ENCODE measurements at regions not wholly inside any gene's neighbourhood (a gene's known extent, or its start where the extent isn't known, plus 50 kb on each side); places are given as distances from the start of the nearest gene placed in this dataset.
"Not testable (repeated sequence)": the region's sequence is repeated elsewhere in the genome, so short reads cannot be mapped to it uniquely, and the experiment has no call there.

GRCh38 chr12:3409662-3410061 lies 81.3 kb upstream of the PRMT8 start:
- ChIA-PET CTCF (interaction anchor here (0.5 kb wide), 1 partner anchor 71 kb away, joined by 3 read pairs; no protein-coding TSS in a partner anchor), POLR2A (no interaction called here)
- Mint-ChIP-seq H3K27ac (no peak overlapping the region), H3K27me3 (peaks cover 6% of the 10 kb centered on the region), H3K4me3 (no peak overlapping the region), H3K36me3 (ENCODE audit: low read depth) (no peaks in the 10 kb centered on the region), H3K4me1 (no peaks in the 10 kb centered on the region), H3K9me3 (ENCODE audit: low read depth) (peaks cover 33% of the 10 kb centered on the region)
- intact Hi-C loops (cut with DNase I, micrococcal nuclease) = no loop called here
- ATAC-seq = no peak
- no peak for DNase-seq

DNA sequence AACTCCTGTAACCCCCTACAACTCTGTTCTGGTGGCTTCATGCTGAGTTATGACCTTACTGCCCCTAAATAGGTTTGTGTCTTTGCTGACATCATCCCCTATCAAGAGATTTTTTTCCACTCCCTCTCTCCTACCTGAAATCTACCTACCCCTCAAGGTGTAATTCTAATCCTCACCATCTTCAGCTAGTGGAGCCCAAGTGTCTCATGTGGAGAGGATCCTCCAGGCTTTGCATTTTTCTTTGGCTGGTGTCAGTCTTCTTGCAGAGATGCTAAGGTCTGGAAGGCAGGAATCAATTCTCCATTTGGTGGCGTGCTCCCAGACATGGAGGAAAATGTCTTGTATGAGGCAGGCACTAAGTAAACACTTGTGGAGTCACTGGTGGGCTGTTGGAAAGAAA lies 74.8 kb upstream of the PRMT8 start:
- H3K4me1 Mint-ChIP-seq = no peaks in the 10 kb centered on the region
- peaks cover 12% of the 10 kb centered on the region for H3K27me3 Mint-ChIP-seq
- H3K4me3 Mint-ChIP-seq = no peak overlapping the region
- ATAC-seq (no peak), DNase-seq (no peak)
- H3K27ac Mint-ChIP-seq = no peak overlapping the region
- ChIA-PET CTCF (no interaction called here), POLR2A (no interaction called here)
- no peaks in the 10 kb centered on the region for H3K9me3 Mint-ChIP-seq (ENCODE audit: low read depth)
- intact Hi-C loops (cut with DNase I, micrococcal nuclease) = no loop called here
- H3K36me3 Mint-ChIP-seq (ENCODE audit: low read depth) = no peaks in the 10 kb centered on the region

DNA sequence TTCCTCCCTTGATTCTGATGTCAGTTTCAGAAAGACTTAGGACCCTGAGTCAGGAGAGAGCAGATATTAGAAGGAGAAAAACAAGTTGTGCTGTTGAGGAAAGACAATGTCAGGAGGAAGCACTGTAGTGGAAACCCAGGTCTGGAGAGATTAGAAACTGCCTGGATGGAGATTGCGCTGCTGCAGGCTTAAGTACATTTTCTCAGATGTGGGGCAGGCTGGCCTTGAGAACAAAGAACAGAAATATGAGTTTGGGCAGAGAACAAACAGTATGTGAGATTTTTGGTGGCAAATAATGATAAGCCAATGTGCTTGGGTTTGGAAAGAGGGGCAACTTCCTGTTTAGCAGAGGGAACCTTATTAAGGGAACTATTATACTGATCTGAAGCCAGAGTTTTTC lies 74.3 kb upstream of the PRMT8 start:
- Mint-ChIP-seq H3K27ac (no peak overlapping the region), H3K9me3 (ENCODE audit: low read depth) (no peaks in the 10 kb centered on the region), H3K4me3 (no peak overlapping the region), H3K27me3 (peaks cover 12% of the 10 kb centered on the region), H3K4me1 (no peaks in the 10 kb centered on the region), H3K36me3 (ENCODE audit: low read depth) (no peaks in the 10 kb centered on the region)
- no peak for DNase-seq
- ATAC-seq = no peak
- ChIA-PET POLR2A (no interaction called here), CTCF (interaction anchor here (1.0 to 1.3 kb wide), 2 partner anchors 9 to 42 kb away, joined by 3 to 4 read pairs; no protein-coding TSS in a partner anchor)
- intact Hi-C loops (cut with DNase I, micrococcal nuclease) = no loop called here

DNA sequence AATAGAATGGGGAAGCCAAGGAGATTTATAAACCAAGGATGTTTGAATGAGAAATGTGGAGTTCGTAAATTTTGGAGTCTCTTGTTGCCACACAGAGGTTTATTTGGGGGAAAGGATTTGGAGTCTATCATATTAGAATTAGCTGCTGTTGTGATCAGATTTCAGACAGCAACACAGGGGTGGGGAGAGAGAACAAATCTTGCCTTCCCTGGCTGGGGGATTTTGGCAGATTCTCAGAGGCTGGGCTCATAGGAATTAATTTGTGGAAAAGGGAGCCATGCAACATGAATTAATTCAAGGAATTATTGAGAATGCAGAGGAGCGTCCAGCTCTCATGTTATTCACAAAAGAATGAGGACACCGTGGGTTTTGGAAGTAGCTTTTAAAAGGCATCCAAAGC lies 73.9 kb upstream of the PRMT8 start:
- no peak for ATAC-seq
- ChIA-PET CTCF (interaction anchor here (1.0 to 1.3 kb wide), 2 partner anchors 9 to 42 kb away, joined by 3 to 4 read pairs; no protein-coding TSS in a partner anchor), POLR2A (no interaction called here)
- H3K27ac Mint-ChIP-seq = no peak overlapping the region
- no peak overlapping the region for H3K4me3 Mint-ChIP-seq
- H3K36me3 Mint-ChIP-seq (ENCODE audit: low read depth) = no peaks in the 10 kb centered on the region
- no peaks in the 10 kb centered on the region for H3K9me3 Mint-ChIP-seq (ENCODE audit: low read depth)
- H3K4me1 Mint-ChIP-seq = no peaks in the 10 kb centered on the region
- peaks cover 12% of the 10 kb centered on the region for H3K27me3 Mint-ChIP-seq
- intact Hi-C loops (cut with DNase I, micrococcal nuclease) = no loop called here
- no peak for DNase-seq

DNA sequence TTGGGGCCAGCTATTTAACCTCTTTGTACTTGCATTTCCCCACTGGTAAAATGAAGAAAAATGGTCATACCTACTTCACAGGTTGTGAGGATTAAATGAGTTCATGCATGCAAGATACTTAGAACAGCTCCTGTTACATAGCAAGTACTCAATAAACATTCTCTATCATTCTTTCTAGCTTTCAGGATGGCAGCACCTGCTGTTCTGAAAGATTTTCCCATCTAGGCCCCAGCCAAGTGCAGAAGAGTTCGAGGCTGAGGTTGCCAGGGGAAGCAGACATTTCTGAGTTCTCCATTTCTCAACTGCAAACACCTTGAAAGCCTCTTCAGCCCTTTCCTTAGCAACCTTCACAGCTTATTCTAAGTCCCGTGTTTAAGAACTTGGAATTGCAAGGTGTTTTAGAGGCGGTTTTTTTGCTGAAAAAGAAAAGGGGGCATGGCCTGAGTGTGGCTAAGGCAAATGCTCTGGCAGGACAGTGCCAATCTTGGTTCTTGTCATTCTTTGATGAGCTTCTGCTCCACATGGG lies 73.0 kb upstream of the PRMT8 start:
- Mint-ChIP-seq H3K36me3 (ENCODE audit: low read depth) (no peaks in the 10 kb centered on the region), H3K4me3 (no peak overlapping the region), H3K9me3 (ENCODE audit: low read depth) (no peaks in the 10 kb centered on the region), H3K27ac (no peak overlapping the region), H3K4me1 (no peaks in the 10 kb centered on the region), H3K27me3 (peaks cover 12% of the 10 kb centered on the region)
- ATAC-seq (no peak), DNase-seq (no peak)
- intact Hi-C loops (cut with DNase I, micrococcal nuclease) = no loop called here
- ChIA-PET POLR2A (no interaction called here), CTCF (interaction anchor here (0.7 to 1.3 kb wide), 3 partner anchors 24 to 45 kb away, joined by 3 to 4 read pairs (median 3); no protein-coding TSS in a partner anchor)

DNA sequence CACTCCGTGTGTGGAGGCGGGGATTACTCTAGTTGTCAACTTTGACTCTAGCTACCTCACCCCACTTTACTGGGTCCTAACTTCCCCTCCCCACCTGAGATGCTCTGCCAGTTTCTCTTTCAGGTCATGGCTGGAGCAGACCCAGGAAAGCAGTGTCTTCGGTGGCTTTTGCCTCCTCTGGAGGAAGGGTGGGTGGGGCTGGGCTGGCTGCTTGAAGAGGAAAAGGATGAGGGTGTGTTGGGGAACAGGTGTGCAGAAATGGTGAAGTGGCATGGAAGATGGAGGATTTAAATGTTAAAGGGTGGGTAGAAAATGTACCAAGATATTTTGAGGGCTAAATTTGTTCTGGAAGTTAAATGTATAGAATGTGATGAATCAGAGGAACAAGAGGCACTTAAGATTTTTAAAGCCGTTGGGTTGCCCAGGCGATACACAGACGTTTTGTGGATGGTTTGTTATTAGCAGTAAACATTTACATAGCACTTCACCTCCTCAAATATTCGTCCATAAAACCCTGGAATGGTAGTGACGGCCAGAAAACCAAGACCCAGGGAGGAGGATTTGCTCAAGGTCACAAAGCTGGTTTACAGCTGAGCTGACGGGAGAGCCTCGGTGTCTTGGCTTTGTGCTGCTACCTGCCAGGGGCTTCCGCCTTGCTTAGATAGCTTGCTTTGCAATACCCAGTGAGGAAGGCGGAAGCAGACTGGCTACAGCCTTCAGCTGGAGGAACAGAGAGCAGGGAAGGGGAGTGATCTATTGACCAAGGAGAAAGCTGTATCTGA lies 72.2 kb upstream of the PRMT8 start:
- Mint-ChIP-seq H3K27me3 (peaks cover 7% of the 10 kb centered on the region), H3K9me3 (ENCODE audit: low read depth) (no peaks in the 10 kb centered on the region), H3K36me3 (ENCODE audit: low read depth) (no peaks in the 10 kb centered on the region), H3K4me3 (no peak overlapping the region), H3K27ac (no peak overlapping the region), H3K4me1 (no peaks in the 10 kb centered on the region)
- DNase-seq = no peak
- intact Hi-C loops (cut with DNase I, micrococcal nuclease) = no loop called here
- ChIA-PET CTCF (interaction anchor here (0.7 kb wide), 1 partner anchor 23 kb away, joined by 3 read pairs; no protein-coding TSS in a partner anchor), POLR2A (no interaction called here)
- no peak for ATAC-seq

- Mint-ChIP-seq H3K4me1 (no peaks in the 10 kb centered on the region), H3K9me3 (ENCODE audit: low read depth) (no peaks in the 10 kb centered on the region), H3K4me3 (no peak overlapping the region), H3K27ac (no peak overlapping the region), H3K36me3 (ENCODE audit: low read depth) (no peaks in the 10 kb centered on the region), H3K27me3 (peaks cover 7% of the 10 kb centered on the region)
- intact Hi-C loops (cut with DNase I, micrococcal nuclease) = no loop called here
- no peak for DNase-seq
- CTCF ChIA-PET = no interaction called here
- ATAC-seq = no peak
- POLR2A ChIA-PET = no interaction called here
Observed at GRCh38 chr12:3419558-3419957, 71.4 kb upstream of the PRMT8 start.

DNA sequence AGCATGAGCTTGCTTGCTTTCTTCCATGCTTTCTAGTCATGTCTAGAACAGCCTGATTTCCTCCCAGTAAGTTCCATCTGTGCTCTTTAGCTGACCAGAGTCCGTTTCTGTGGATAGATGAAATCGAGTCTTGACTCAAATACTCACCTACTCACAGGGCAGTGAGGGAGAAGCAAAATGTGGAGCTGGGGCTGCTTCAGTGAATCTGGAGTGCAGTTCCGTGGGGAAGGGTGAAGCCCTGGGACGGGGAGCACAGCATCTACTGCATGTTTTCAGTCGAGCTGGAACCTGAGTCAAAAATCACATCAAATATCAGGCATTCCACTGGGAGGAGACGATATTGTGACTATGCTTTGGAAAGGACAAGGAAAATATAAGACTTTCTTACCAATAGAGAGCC lies 70.3 kb upstream of the PRMT8 start:
- H3K4me1 Mint-ChIP-seq = no peaks in the 10 kb centered on the region
- H3K27ac Mint-ChIP-seq = no peak overlapping the region
- ChIA-PET CTCF (no interaction called here), POLR2A (no interaction called here)
- H3K9me3 Mint-ChIP-seq (ENCODE audit: low read depth) = no peaks in the 10 kb centered on the region
- peaks cover 7% of the 10 kb centered on the region for H3K27me3 Mint-ChIP-seq
- ATAC-seq (no peak), DNase-seq (no peak)
- intact Hi-C loops (cut with DNase I, micrococcal nuclease) = no loop called here
- no peak overlapping the region for H3K4me3 Mint-ChIP-seq
- no peaks in the 10 kb centered on the region for H3K36me3 Mint-ChIP-seq (ENCODE audit: low read depth)

GRCh38 chr12:3421191-3421978 lies 69.6 kb upstream of the PRMT8 start:
- Mint-ChIP-seq H3K36me3 (ENCODE audit: low read depth) (no peaks in the 10 kb centered on the region), H3K4me3 (no peak overlapping the region), H3K4me1 (no peaks in the 10 kb centered on the region), H3K9me3 (ENCODE audit: low read depth) (no peaks in the 10 kb centered on the region), H3K27ac (no peak overlapping the region), H3K27me3 (peaks cover 7% of the 10 kb centered on the region)
- DNase-seq (no peak), ATAC-seq (no peak)
- CTCF ChIA-PET = no interaction called here
- POLR2A ChIA-PET = no interaction called here
- intact Hi-C loops (cut with DNase I, micrococcal nuclease) = no loop called here

GRCh38 chr12:3424796-3425195 lies 66.2 kb upstream of the PRMT8 start:
- peaks cover 11% of the 10 kb centered on the region for H3K27me3 Mint-ChIP-seq
- ATAC-seq; DNase-seq; H3K27ac Mint-ChIP-seq; H3K9me3 Mint-ChIP-seq (ENCODE audit: low read depth); H3K4me1 Mint-ChIP-seq; H3K4me3 Mint-ChIP-seq; H3K36me3 Mint-ChIP-seq (ENCODE audit: low read depth); POLR2A ChIA-PET; intact Hi-C loops (cut with DNase I, micrococcal nuclease): not testable (repeated sequence)
- CTCF ChIA-PET = interaction anchor here (0.6 kb wide), 1 partner anchor 20 kb away, joined by 3 read pairs; no protein-coding TSS in a partner anchor

DNA sequence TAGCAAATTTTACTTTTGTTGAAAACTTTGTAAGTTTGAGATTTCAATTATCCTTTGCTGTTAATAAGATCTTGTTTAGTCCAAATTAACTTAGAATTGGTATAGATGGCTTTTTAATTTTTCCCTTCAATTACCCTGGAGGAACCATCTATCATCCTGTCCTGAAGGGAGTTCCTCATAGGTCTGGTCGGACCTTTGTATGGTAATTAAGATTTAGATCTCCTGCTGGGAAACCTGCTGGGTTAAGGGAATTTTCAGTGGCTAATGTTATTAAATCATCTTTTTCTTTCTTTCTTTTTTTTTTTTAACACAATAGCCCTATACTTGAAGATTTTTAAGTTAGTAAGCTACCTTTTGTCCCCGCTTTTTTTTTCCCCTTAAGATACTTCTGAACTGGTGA lies 63.0 kb upstream of the PRMT8 start:
- DNase-seq = no peak
- Mint-ChIP-seq H3K4me3 (no peak overlapping the region), H3K9me3 (ENCODE audit: low read depth) (peaks cover 7% of the 10 kb centered on the region), H3K4me1 (peaks cover 13% of the 10 kb centered on the region), H3K36me3 (ENCODE audit: low read depth) (peaks cover 4% of the 10 kb centered on the region), H3K27me3 (peaks cover 8% of the 10 kb centered on the region), H3K27ac (no peak overlapping the region)
- no peak for ATAC-seq
- intact Hi-C loops (cut with DNase I, micrococcal nuclease) = no loop called here
- ChIA-PET POLR2A (no interaction called here), CTCF (no interaction called here)

DNA sequence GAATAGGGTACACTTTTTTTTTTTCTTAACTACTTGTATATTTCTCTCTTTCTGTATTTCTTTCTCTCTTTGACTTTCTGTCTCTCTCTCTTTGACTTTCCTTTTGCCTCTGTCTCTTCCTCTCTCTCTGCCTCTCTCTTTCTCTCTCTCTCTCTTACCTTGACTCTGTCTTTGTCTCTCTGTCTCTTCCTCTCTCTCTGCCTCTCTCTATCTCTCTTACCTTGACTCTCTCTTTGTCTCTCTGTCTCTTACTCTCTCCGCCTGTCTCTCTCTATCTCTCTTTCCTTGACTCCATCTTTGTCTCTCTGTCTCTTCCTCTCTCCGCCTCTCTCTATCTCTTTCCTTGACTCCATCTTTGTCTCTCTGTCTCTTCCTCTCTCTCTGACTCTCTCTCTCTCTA lies 62.4 kb upstream of the PRMT8 start:
- peaks cover 13% of the 10 kb centered on the region for H3K4me1 Mint-ChIP-seq
- peaks cover 8% of the 10 kb centered on the region for H3K27me3 Mint-ChIP-seq
- ATAC-seq (no peak), DNase-seq (no peak)
- peaks cover 4% of the 10 kb centered on the region for H3K36me3 Mint-ChIP-seq (ENCODE audit: low read depth)
- no peak overlapping the region for H3K27ac Mint-ChIP-seq
- intact Hi-C loops (cut with DNase I, micrococcal nuclease) = no loop called here
- CTCF ChIA-PET = no interaction called here
- no peak overlapping the region for H3K4me3 Mint-ChIP-seq
- peaks cover 7% of the 10 kb centered on the region for H3K9me3 Mint-ChIP-seq (ENCODE audit: low read depth)
- POLR2A ChIA-PET = no interaction called here
